Vagina (tissue), 2 donors: ENCODE measurements at regions not wholly inside any gene's neighbourhood (a gene's known extent, or its start where the extent isn't known, plus 50 kb on each side); places are given as distances from the start of the nearest gene placed in this dataset.

Source experiments
- POLR2AphosphoS5 ChIP-seq, 2 donors: sonication (generic); formaldehyde crosslinking; IDR thresholded peaks; one replicate each; pipeline ENCODE4 v1.9.0; 2017; ENCODE audit warnings: antibody characterized with exemption in 2 of 2, mild to moderate bottlenecking in 2 of 2, low read depth in 1 of 2; ENCODE audit not compliant: insufficient read depth in 1 of 2
- TF ChIP-seq, protein P1 (sequence below), 3 experiments: fragments of 450-650 bp in 2 of 3; fragments of 200-600 bp in 1 of 3; sonication (generic) in 1 of 3; IDR thresholded peaks; one replicate each; pipeline ENCODE4 v1.5.1; 2017 to 2019; ENCODE audit warnings: antibody characterized with exemption in 3 of 3, mild to moderate bottlenecking in 2 of 3, moderate library complexity in 2 of 3

- TF ChIP-seq, protein P1, sequence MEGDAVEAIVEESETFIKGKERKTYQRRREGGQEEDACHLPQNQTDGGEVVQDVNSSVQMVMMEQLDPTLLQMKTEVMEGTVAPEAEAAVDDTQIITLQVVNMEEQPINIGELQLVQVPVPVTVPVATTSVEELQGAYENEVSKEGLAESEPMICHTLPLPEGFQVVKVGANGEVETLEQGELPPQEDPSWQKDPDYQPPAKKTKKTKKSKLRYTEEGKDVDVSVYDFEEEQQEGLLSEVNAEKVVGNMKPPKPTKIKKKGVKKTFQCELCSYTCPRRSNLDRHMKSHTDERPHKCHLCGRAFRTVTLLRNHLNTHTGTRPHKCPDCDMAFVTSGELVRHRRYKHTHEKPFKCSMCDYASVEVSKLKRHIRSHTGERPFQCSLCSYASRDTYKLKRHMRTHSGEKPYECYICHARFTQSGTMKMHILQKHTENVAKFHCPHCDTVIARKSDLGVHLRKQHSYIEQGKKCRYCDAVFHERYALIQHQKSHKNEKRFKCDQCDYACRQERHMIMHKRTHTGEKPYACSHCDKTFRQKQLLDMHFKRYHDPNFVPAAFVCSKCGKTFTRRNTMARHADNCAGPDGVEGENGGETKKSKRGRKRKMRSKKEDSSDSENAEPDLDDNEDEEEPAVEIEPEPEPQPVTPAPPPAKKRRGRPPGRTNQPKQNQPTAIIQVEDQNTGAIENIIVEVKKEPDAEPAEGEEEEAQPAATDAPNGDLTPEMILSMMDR (IDR thresholded peaks at IDR 0.05): no peak
- TF ChIP-seq POLR2AphosphoS5 (IDR thresholded peaks at IDR 0.05; ENCODE audit: insufficient read depth in 1 of 2, low read depth in 1 of 2): no peak
These were observed 144.4 kb upstream of the PDE10A start for GRCh38 chr6:165807249-165807960.
